Activated naive CD4-positive, alpha-beta T cell treated with Interleukin-2 at 50 U/mL for 16 hours (primary cell): ENCODE measurements at regions not wholly inside any gene's neighbourhood (a gene's known extent, or its start where the extent isn't known, plus 50 kb on each side); places are given as distances from the start of the nearest gene placed in this dataset.
A peak's percentile ranks its signal among the peaks of the same experiment; 100 is the strongest.
"Not testable (repeated sequence)": the region's sequence is repeated elsewhere in the genome, so short reads cannot be mapped to it uniquely, and the experiment has no call there.

Experiments
- DNase-seq: peaks from one replicate; pipeline ENCODE4 v3.0.0-alpha.2; 2020

GRCh38 chr22:46040471-46041465 lies 63.8 kb upstream of the WNT7B start:
- no peak for DNase-seq

GRCh38 chr22:46041642-46042041 lies 64.7 kb upstream of the WNT7B start:
- no peak for DNase-seq

GRCh38 chr22:46042786-46043185 lies 65.8 kb upstream of the WNT7B start:
- no peak for DNase-seq

- no peak for DNase-seq
Observed at GRCh38 chr22:46043339-46043738, 66.4 kb upstream of the WNT7B start.

- no peak for DNase-seq
Observed at GRCh38 chr22:46043816-46044620, 67.1 kb upstream of the WNT7B start.

GRCh38 chr22:46044621-46045458 lies 67.9 kb upstream of the WNT7B start:
- DNase-seq = peak; percentile 44

- DNase-seq = no peak
Observed at GRCh38 chr22:46045459-46046298, 68.7 kb upstream of the WNT7B start.

GRCh38 chr22:46046299-46046685 lies 69.3 kb upstream of the WNT7B start:
- DNase-seq = no peak

- no peak for DNase-seq
Observed at GRCh38 chr22:46047226-46047625, 70.3 kb upstream of the WNT7B start.

GRCh38 chr22:46047841-46048595 lies 71.1 kb upstream of the WNT7B start:
- DNase-seq = no peak

GRCh38 chr22:46048661-46049060 lies 71.7 kb upstream of the WNT7B start:
- DNase-seq = not testable (repeated sequence)

- DNase-seq = no peak
Observed at GRCh38 chr22:46049726-46050450, 72.9 kb upstream of the WNT7B start.

- no peak for DNase-seq
Observed at GRCh38 chr22:46050451-46050845, 73.5 kb upstream of the WNT7B start.

- no peak for DNase-seq
Observed at GRCh38 chr22:46050916-46051614, 74.1 kb upstream of the WNT7B start.

- DNase-seq = no peak
Observed at GRCh38 chr22:46051646-46052045, 74.7 kb upstream of the WNT7B start.

- no peak for DNase-seq
Observed at GRCh38 chr22:46052331-46052771, 75.4 kb upstream of the WNT7B start.

GRCh38 chr22:46052801-46053562 lies 76.0 kb upstream of the WNT7B start:
- DNase-seq = peak; percentile 31

GRCh38 chr22:46053563-46054090 lies 76.7 kb upstream of the WNT7B start:
- DNase-seq = peak; percentile 62
